Activated T-cell treated with anti-CD3 and anti-CD28 coated beads, Interleukin-2, amount 50 U/mL, for 48 hours (primary cell): ENCODE measurements at regions not wholly inside any gene's neighbourhood (a gene's known extent, or its start where the extent isn't known, plus 50 kb on each side); places are given as distances from the start of the nearest gene placed in this dataset.
"Not testable (repeated sequence)": the region's sequence is repeated elsewhere in the genome, so short reads cannot be mapped to it uniquely, and the experiment has no call there.

ENCODE experiments used
- DNase-seq, 2 experiments: peaks; one replicate each; pipeline ENCODE4 v3.0.0-alpha.2; 2020

DNA sequence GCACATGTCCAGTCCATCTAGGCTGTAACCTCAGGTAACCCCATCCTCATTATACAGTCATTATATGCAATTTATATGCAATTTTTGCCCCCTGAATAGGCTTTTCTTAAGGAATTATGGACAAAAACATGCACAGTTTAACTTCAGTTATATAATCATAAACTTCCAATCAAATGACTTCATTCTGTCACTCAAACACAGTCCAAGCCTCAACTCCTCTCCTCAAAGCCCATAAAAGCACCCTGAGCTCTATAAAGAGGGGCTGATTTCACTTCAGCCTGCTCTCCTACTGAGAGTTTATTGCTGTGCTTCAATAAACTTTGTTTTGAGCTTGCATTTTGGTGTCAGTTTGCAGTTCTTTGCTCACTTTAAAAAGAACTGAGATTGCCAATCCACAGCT, 1805.5 kb downstream of the BRINP3 start:
- DNase-seq, result no peak

DNA sequence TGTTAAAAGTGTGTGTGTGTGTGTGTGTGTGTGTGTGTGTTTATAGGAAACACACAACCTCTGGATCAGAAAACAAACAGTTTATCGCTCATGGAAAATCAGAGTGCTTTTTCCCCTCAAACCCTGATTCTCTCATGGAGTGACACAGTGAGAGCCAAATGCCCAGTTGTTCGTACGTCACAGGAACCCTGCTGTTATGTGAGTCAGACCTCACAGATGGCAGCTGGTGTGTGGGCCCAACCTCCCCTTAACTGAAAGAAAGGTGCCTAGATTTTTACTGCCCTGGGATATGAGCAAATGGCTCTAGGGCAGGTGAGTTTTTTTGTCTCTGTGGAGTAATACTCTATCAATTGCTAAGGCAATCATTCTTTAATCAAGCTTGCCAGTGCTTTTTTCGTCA, 1788.1 kb downstream of the BRINP3 start:
- DNase-seq, result no peak

DNA sequence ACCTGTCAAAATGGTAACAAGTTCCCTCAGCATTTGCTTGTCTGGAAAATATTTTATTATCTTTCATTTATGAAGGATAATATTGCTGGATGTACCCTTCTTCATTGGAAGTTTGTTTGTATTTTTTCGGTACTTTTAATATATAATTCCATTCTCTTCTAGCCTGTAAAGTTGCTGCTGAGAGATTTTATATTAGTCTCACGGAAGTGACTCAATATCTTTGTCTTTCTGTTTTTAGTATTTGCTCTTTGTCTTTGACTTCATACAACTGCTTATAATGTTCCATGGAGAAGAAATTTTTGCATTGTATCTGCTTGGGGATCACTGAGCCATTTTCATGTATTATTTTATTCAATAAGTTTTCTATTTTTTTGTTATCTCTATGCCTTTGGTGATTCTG, 1777.5 kb downstream of the BRINP3 start:
- no peak for DNase-seq

DNA sequence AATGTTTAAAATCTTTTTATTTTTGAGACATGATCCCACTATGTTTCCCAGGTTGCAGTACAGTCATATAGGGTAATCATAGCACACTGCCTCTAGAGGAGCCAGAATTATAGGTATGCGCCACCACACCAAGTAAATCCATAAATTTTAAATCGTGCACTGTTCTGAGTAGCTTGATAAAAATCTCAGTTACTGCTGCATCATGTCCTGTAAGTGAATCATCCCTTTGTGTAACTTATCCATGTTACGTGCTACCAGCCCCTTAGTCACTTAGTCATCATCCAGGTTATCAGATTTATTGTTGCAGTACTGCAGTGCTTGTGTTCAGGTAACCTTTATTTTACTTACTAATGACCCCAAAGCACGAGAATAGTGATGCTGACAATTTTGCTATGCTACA, 1770.9 kb downstream of the BRINP3 start:
- DNase-seq, result no peak

DNA sequence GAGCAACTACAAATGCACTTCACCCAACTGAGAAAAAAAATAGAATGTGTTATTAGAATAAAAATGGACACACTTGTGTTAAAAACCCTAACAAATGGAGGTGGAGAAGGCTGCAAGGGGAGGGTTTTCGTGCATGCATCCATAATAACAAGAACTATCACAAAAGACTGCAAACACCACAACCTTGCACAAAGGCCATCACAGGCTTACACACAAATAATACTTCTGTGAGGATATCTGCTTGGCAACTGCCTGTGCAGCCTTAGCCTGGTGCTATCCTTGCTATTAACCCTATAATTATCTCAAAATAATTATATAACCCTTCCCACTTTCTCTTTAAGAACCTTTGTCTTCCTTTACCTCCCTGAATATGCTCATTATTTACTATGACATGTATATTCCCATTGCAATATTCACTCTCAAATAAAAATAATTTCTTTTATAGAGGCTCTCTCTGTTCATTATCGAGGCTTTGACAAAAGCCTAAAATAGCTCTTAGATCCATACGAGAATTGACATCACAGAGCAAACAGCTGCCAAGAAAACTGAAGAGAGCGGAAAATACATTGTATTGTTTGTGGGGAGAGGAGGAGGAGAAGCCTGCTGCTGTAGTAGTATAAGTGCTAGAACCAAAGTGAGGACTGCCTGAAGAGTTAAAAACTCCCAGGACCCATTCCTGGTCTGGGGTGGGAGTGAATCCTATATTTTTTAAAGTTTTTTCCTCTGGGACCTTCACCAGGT, 1768.7 kb downstream of the BRINP3 start:
- DNase-seq, result no peak

DNA sequence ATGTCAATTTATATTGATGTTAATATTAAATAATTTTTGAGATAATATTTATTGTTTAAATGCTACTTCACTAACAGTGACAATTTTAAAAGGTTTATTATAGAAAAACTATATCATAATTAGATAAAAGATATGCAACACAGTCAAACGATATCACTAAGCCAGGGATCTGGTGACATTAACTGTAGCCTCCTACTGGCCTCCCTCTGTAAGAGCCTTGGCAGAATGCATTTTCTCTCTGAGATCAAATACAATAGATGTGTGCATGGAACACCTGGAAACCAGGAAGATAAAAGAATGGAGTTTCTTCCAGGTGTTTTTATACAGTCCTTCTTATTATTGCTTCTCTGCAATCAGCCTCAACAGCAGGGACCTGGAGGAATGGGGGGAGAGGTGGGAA, 1762.1 kb downstream of the BRINP3 start:
- no peak for DNase-seq

DNA sequence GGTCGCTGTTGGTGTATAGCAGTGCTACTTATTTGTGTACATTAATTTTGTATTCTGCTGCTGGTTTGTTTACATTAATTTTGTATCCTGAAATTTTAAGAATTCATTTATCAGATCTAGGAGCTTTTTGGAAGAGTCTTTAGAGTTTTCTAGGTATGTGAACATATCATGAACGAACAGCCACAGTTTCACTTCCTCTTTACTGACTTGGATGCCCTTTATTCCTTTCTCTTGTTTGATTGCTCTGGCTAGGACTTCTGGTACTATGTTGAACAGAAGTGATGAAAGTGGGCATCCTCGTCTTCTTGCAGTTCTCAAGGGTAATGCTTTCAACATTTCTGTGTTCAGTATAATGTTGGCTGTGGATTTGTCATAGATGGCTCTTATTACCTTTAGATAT, 1757.9 kb downstream of the BRINP3 start:
- DNase-seq, result no peak

DNA sequence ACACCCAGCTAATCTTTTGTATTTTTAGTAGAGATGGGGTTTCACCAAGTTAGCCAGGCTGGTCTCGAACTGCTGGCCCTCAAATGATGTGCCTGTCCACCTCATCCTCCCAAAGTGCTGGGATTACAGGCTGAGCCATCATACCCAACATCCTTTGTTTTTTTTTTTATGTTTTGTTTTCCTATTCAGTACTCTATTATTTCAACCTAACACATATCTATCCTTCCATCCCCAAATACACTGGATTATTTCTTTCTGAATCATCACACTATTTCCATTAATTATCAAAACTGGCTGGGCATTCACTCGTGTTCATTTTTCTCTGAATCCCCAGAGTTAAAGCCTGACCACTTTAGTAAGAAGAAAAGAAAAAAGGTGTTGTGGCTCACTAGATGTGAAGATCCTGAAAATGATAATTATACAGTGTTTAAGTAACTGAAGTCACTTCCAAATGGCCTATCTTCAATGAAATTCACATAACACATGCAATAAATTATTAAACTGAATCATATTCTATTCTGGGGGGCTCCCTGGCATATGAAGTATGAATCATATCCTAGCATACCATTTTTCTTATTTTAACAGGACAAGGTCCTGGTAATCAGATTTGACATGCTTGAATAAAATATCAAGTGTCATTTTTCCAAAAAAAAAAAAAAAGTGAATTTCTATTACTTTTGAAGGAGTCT, 1754.2 kb downstream of the BRINP3 start:
- no peak for DNase-seq

DNA sequence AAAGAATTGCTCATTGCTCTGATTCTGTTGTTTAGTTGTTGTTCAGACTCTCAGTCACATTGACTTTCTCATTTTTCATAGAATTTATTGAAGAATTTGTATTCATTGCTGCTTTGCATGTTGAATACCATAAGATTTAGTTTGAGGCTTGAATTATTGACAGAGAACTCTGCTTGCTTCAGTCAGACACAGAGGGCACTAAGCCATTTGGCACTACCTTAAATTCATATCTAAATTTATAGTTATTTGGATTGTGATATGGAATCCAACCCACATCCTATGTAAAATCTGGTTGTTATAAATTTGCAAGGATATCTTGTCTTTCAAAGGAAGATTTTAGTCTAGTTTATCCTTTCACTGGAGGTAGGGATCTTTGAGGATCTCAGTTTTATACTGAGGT, 1748.6 kb downstream of the BRINP3 start:
- DNase-seq, result no peak

DNA sequence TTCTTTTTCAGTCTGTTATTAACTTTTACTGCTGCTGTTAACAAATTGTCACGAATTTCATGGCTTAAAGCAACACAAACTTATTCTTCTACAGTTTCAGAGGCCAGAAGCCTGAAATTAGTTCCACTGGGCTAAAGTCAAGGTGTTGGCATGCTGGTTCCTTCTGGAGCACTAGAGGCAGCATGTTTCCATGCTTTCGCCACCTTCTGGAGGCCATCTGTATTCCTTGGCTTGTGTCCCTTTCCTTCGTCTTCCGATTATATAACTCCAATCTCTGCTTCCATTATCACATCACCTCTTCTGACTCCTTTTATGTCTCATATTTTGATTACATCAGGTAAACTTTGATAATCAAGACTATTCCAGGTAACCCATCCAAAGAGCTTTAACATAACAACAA, 1742.1 kb downstream of the BRINP3 start:
- DNase-seq, result no peak

DNA sequence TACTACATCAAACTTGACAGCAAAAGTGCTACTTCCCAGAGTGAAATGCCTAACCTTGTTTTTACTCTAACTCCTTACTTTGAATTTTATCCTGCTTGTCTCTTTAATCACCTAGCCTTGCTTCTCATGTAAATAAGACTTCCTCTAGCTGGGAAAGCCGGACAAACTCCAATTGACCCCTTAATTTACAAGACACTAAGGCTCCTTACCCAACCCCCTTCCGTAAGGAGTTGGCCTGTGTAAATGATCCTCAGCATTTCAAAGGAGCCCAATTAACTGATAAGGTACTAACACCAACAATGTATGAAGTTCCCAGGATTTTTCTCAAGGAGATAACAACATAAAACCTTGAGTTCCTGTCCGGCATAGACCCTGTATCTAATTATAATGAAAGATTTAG, 1728.4 kb downstream of the BRINP3 start:
- not testable (repeated sequence) for DNase-seq

DNA sequence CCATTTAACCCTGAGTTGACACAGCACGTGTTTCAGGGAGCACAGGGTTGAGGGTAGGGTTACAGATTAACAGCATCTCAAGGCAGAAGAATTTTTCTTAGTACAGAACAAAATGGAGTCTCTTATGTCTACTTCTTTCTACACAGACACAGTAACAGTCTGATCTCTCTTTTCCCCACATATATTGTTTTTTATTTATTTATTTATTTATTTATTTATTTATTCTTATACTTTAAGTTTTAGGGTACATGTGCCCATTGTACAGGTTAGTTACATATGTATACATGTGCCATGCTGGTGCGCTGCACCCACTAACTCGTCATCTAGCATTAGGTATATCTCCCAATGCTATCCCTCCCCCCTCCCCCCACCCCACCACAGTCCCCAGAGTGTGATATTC, 1725.6 kb downstream of the BRINP3 start:
- not testable (repeated sequence) for DNase-seq

DNA sequence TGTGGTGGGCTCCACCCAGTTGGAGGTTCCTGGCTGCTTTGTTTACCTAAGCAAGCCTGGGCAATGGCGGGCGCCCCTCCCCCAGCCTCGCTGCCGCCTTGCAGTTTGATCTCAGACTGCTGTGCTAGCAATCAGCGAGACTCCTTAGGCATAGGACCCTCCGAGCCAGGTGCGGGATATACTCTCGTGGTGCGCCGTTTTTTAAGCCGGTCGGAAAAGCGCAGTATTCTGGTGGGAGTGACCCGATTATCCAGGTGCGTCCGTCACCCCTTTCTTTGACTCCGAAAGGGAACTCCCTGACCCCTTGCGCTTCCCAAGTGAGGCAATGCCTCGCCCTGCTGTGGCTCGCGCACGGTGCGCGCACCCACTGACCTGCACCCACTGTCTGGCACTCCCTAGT, 1719.9 kb downstream of the BRINP3 start:
- DNase-seq, result not testable (repeated sequence)

DNA sequence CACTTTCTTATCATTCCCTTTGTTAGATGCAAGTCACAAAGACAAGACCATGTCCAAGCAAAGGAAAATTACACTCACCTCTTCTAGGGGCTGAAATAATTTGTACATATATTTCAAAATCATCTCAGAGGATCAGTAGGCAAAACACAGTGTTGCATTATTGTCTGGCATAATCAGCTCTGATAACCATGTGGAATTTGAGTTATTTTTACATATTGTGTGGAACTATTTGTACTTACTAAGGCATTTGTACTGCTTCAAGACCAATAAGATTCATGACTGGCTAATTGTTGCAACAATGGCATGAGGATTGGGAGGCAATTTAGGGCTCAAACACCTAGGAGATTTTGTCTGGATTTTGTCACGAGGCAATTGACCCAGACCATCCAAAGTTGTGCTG, 1716.4 kb downstream of the BRINP3 start:
- DNase-seq, result no peak

DNA sequence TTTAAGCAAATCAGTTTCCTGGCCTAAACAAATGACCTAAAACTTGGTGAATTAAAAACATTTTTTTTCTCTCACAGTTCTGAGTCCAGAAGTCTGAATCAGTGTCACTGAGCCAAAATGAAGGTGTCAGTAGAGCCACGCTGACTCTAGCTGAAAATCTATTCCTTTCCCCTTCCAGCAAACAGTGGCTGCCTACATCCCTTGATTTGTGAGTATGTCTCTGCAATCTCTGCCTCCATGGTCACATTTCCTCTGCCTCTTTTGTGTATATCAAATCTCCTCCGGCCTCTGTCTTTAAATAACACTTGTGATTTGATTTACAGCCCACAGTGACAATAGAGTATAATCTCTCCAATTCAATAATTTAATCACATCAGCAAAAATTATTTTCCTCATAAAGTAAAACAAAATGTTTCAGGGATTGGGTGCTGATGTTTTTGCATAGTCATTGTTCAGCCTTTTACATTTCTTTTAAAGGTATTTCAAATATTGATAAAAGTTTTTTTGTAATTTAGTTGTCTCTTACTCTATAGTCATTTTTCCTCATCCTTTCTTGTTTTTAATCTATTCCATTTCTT, 1715.4 kb downstream of the BRINP3 start:
- no peak for DNase-seq

DNA sequence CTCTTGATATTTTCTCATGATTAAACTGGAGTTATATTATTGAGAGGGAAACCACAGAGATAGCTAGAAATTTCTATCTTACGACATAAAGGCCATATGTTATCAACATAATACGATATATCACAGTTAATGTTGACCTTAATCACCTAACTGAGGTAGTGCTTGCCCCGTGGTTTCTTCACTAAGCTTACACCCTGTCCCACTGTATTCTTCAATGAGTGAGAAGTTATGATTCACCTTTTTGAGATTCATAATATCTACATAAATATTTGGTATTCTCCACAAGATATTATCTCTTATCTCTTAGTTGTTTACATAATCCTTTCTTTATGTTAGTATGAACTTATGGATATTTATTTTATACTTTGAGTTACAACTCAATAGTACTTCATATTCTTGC, 1714.1 kb downstream of the BRINP3 start:
- DNase-seq, result no peak

DNA sequence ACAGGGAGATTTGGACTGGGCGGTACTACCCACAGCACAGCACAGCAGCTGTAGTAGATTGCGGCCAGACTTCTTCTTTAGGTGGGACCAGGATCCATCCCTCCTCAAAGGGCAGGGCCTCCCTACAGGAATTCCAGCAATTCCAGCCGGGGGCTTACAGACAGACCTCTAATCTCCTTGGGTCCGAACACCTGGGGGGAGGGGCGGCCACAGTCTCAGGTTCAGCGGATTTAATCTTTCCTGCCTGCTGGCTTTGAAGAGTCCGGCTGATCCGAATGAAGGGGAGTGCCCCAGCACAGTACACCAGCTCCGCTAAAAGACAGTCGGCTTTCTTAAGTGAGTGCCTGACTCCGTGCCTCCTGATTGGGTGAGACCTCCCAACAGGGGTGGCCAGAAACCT, 1708.5 kb downstream of the BRINP3 start:
- no peak for DNase-seq

DNA sequence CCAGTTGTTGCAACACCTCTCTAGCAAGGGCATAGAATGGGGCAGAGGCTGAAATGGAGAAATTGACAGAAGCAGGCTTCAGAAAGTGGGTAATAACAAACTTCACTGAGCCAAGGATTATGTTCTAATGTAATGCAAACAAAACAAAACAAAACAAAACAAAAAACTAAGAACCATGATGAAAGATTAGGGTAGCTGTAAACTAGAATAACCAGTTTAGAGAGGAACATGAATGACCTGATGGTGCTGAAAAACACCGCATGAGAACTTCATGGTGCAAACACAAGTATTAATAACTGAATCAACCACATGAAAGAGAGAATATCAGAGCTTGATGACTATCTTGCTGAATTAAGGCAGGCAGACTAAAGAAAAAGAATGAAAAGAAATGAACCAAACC, 1707.7 kb downstream of the BRINP3 start:
- DNase-seq, result no peak

DNA sequence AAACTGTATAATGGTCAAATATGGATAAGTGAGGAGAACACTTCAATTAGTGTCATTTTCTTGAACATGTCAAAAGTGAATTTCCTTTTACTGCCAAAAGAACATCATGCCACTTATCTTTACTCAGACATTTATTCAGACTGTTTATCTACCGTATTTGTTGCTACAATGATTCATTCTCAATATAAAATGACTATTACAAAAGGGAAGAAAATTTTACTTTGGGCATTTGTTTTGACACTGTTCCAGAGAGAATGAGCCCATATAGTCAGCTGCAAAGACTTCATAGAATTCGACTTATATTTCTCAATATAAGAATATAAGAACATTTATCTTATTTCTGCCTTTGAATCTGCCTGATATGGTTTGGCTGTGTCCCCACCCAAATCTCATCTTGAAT, 1699.1 kb downstream of the BRINP3 start:
- DNase-seq, result no peak

DNA sequence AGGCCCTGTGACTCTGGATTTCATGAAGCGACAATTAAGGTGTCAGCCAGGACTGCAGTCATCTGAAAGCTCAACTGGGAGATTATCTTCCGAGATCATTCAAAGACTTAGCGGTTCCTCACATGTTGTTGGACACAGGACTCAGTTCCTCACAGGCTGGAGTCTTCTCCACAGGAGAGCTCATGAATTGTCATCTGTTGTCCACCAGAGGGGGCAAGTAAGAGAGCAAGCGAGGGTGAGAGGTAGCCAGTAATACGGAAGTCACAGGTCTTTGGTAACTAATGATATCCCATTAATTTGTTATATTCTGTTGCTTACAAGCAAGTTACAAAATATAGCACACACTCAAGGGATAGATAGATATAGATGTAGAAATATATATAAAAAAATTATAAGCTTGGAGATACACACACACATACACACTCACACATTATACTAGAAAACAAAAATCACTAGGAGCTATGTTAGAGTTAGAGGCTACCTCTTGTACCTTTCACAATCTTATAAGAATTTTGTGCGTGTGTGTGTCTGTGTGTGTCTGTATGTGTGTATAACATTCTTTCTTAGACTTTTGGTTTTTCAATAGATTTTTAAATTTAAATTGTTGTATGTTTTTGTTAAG, 1695.3 kb downstream of the BRINP3 start:
- DNase-seq, result no peak

DNA sequence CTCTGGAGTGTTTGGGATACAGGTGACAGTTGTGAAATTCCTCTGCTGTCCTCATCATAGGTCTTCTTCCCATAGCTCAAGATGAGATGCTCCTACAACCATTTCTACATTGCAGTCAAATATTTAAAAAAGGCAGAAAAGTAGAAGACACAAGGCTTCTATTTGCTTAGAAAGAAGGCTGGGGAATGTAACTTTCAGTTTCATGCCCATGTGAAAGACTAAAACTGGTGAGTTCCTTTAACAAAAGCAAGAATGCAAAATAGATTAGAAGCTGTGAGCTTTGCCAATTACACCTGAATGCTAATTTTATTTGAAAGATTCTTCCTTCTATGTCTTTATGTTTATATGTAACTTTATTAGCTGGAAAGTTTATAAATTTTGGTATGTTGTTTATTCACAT, 1682.7 kb downstream of the BRINP3 start:
- DNase-seq, result no peak

DNA sequence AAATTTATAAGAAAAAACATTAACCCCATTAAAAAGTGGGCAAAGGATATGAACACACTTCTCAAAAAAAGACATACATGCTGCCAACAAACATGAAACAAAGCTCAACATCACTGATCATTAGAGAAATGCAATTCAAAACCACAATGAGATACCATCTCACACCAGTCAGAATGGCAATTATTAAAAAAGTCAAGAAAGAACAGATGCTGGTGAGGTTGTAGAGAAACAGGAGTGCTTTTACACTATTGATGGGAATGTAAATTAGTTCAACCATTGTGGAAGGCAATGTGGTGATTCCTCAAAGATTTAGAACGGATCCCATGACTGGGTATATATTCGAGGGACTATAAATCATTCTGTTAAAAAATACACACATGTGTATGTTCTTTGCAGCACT, 1665.5 kb downstream of the BRINP3 start:
- not testable (repeated sequence) for DNase-seq

DNA sequence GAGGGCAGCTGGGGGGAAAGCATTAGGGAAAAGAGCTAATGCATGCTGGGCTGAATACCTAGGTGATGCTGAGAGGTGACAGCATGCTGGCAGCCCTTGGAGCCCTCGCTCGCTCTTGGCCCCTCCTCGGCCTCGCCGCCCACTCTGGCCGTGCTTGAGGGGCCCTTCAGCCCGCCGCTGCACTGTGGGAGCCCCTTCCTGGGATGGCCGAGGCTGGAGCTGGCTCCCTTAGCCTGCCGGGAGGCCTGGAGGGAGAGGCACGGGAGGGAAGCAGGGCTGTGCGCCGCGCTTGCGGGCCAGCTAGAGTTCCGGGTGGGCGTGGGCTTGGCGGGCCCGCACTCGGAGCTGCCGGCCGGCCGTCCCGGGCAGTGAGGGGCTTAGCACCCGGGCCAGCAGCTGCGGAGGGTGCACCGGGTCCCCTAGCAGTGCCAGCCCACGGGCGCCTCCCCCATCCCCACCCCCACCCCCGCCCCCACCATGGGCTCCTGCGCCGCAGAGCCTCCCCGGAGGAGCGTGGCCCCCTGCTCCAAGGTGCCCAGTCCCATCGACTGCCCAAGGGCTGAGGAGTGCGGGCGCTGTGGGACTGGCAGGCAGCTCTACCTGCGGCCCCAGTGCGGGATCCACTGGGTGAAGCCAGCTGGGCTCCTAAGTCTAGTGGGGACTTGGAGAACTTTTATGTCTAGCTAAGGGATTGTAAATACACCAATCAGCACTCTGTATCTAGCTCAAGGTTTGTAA, 1664.7 kb downstream of the BRINP3 start:
- not testable (repeated sequence) for DNase-seq
